ENCODE measurements at regions not wholly inside any gene's neighbourhood (a gene's known extent, or its start where the extent isn't known, plus 50 kb on each side); places are given as distances from the start of the nearest gene placed in this dataset.
"Not testable (repeated sequence)": the region's sequence is repeated elsewhere in the genome, so short reads cannot be mapped to it uniquely, and the experiment has no call there.

GRCh38 chr3:132084982-132085381 lies 50.2 kb upstream of the CPNE4 start:
- peaks cover 4% of the 10 kb centered on the region for H3K9me3 Mint-ChIP-seq
- no peak overlapping the region for H3K4me3 Mint-ChIP-seq
- no peak overlapping the region for H3K27ac Mint-ChIP-seq
- H3K4me1 Mint-ChIP-seq = no peaks in the 10 kb centered on the region
- no peaks in the 10 kb centered on the region for H3K36me3 Mint-ChIP-seq
- DNase-seq (ENCODE audit: low spot score in 2 of 2) (no peak), ATAC-seq (no peak)

GRCh38 chr3:132087356-132087755 lies 52.5 kb upstream of the CPNE4 start:
- DNase-seq (ENCODE audit: low spot score in 2 of 2) = no peak
- no peaks in the 10 kb centered on the region for H3K36me3 Mint-ChIP-seq
- H3K27ac Mint-ChIP-seq = no peak overlapping the region
- no peak for ATAC-seq
- H3K9me3 Mint-ChIP-seq = peaks cover 2% of the 10 kb centered on the region
- H3K4me3 Mint-ChIP-seq = no peak overlapping the region
- no peaks in the 10 kb centered on the region for H3K4me1 Mint-ChIP-seq

- H3K36me3 Mint-ChIP-seq = no peaks in the 10 kb centered on the region
- H3K9me3 Mint-ChIP-seq = no peaks in the 10 kb centered on the region
- no peak overlapping the region for H3K4me3 Mint-ChIP-seq
- DNase-seq (ENCODE audit: low spot score in 2 of 2) (no peak), ATAC-seq (no peak)
- H3K4me1 Mint-ChIP-seq = no peaks in the 10 kb centered on the region
- H3K27ac Mint-ChIP-seq = no peak overlapping the region
Observed at GRCh38 chr3:132088291-132088690, 53.5 kb upstream of the CPNE4 start.

GRCh38 chr3:132090921-132091320 lies 56.1 kb upstream of the CPNE4 start:
- no peak overlapping the region for H3K4me3 Mint-ChIP-seq
- no peaks in the 10 kb centered on the region for H3K36me3 Mint-ChIP-seq
- no peak for ATAC-seq
- no peaks in the 10 kb centered on the region for H3K9me3 Mint-ChIP-seq
- no peaks in the 10 kb centered on the region for H3K4me1 Mint-ChIP-seq
- no peak for DNase-seq (ENCODE audit: low spot score in 2 of 2)
- no peak overlapping the region for H3K27ac Mint-ChIP-seq

GRCh38 chr3:132116601-132117000 lies 81.8 kb upstream of the CPNE4 start:
- Mint-ChIP-seq H3K4me3 (no peak overlapping the region), H3K9me3 (peaks cover 12% of the 10 kb centered on the region), H3K27ac (no peak overlapping the region), H3K36me3 (no peaks in the 10 kb centered on the region), H3K4me1 (no peaks in the 10 kb centered on the region)
- ATAC-seq = no peak
- DNase-seq (ENCODE audit: low spot score in 2 of 2) = no peak

- ATAC-seq (peak; percentile 16), DNase-seq (ENCODE audit: low spot score in 2 of 2) (no peak)
- Mint-ChIP-seq H3K36me3 (no peaks in the 10 kb centered on the region), H3K27ac (no peak overlapping the region), H3K4me3 (no peak overlapping the region), H3K4me1 (no peaks in the 10 kb centered on the region), H3K9me3 (peaks cover 12% of the 10 kb centered on the region)
Observed at GRCh38 chr3:132117642-132118041, 82.8 kb upstream of the CPNE4 start.

- Mint-ChIP-seq H3K4me3 (no peak overlapping the region), H3K27ac (no peak overlapping the region), H3K9me3 (peaks cover 5% of the 10 kb centered on the region)
Observed at GRCh38 chr3:132119531-132119930, 84.7 kb upstream of the CPNE4 start.

GRCh38 chr3:132124096-132124495 lies 89.3 kb upstream of the CPNE4 start:
- Mint-ChIP-seq H3K4me3 (no peak overlapping the region), H3K27ac (no peak overlapping the region), H3K36me3 (no peaks in the 10 kb centered on the region), H3K4me1 (no peaks in the 10 kb centered on the region), H3K9me3 (no peaks in the 10 kb centered on the region)
- ATAC-seq (no peak), DNase-seq (ENCODE audit: low spot score in 2 of 2) (no peak)

More at GRCh38 chr3:132119531-132119930, 84.7 kb upstream of the CPNE4 start:
- no peaks in the 10 kb centered on the region for H3K36me3 Mint-ChIP-seq
- no peaks in the 10 kb centered on the region for H3K4me1 Mint-ChIP-seq
- DNase-seq (ENCODE audit: low spot score in 2 of 2) = no peak
- no peak for ATAC-seq

GRCh38 chr3:132124651-132125284 lies 90.0 kb upstream of the CPNE4 start:
- ATAC-seq (no peak), DNase-seq (ENCODE audit: low spot score in 2 of 2) (no peak)
- H3K4me1 Mint-ChIP-seq = no peaks in the 10 kb centered on the region
- H3K4me3 Mint-ChIP-seq = no peak overlapping the region
- no peaks in the 10 kb centered on the region for H3K36me3 Mint-ChIP-seq
- no peak overlapping the region for H3K27ac Mint-ChIP-seq
- no peaks in the 10 kb centered on the region for H3K9me3 Mint-ChIP-seq

GRCh38 chr3:132134611-132135010 lies 99.8 kb upstream of the CPNE4 start:
- no peak overlapping the region for H3K4me3 Mint-ChIP-seq
- H3K27ac Mint-ChIP-seq = no peak overlapping the region
- H3K9me3 Mint-ChIP-seq = peaks cover 2% of the 10 kb centered on the region
- H3K4me1 Mint-ChIP-seq = no peaks in the 10 kb centered on the region
- no peak for ATAC-seq
- DNase-seq (ENCODE audit: low spot score in 2 of 2) = no peak
- no peaks in the 10 kb centered on the region for H3K36me3 Mint-ChIP-seq

GRCh38 chr3:132135628-132136333 lies 101.0 kb upstream of the CPNE4 start:
- no peak for ATAC-seq
- H3K9me3 Mint-ChIP-seq = no peaks in the 10 kb centered on the region
- no peaks in the 10 kb centered on the region for H3K4me1 Mint-ChIP-seq
- no peak overlapping the region for H3K27ac Mint-ChIP-seq
- no peaks in the 10 kb centered on the region for H3K36me3 Mint-ChIP-seq
- H3K4me3 Mint-ChIP-seq = no peak overlapping the region
- DNase-seq (ENCODE audit: low spot score in 2 of 2) = no peak

GRCh38 chr3:132136334-132136716 lies 101.5 kb upstream of the CPNE4 start:
- no peaks in the 10 kb centered on the region for H3K4me1 Mint-ChIP-seq
- no peak overlapping the region for H3K4me3 Mint-ChIP-seq
- H3K9me3 Mint-ChIP-seq = no peaks in the 10 kb centered on the region
- H3K27ac Mint-ChIP-seq = no peak overlapping the region
- DNase-seq (ENCODE audit: low spot score in 2 of 2) (no peak), ATAC-seq (no peak)
- no peaks in the 10 kb centered on the region for H3K36me3 Mint-ChIP-seq

- H3K9me3 Mint-ChIP-seq; H3K27ac Mint-ChIP-seq; H3K36me3 Mint-ChIP-seq; H3K4me3 Mint-ChIP-seq; ATAC-seq; DNase-seq (ENCODE audit: low spot score in 2 of 2); H3K4me1 Mint-ChIP-seq: not testable (repeated sequence)
Observed at GRCh38 chr3:132136902-132137301, 102.1 kb upstream of the CPNE4 start.

- H3K9me3 Mint-ChIP-seq = peaks cover 3% of the 10 kb centered on the region
Observed at GRCh38 chr3:132145833-132146232, 111.0 kb upstream of the CPNE4 start.

GRCh38 chr3:132154619-132155018 lies 119.8 kb upstream of the CPNE4 start:
- H3K36me3 Mint-ChIP-seq = no peaks in the 10 kb centered on the region
- no peaks in the 10 kb centered on the region for H3K4me1 Mint-ChIP-seq
- ATAC-seq (no peak), DNase-seq (ENCODE audit: low spot score in 2 of 2) (no peak)
- H3K4me3 Mint-ChIP-seq = no peak overlapping the region
- H3K27ac Mint-ChIP-seq = no peak overlapping the region
- peaks cover 3% of the 10 kb centered on the region for H3K9me3 Mint-ChIP-seq

More at GRCh38 chr3:132145833-132146232, 111.0 kb upstream of the CPNE4 start:
- Mint-ChIP-seq H3K36me3 (no peaks in the 10 kb centered on the region), H3K4me1 (no peaks in the 10 kb centered on the region), H3K4me3 (no peak overlapping the region), H3K27ac (no peak overlapping the region)
- ATAC-seq (no peak), DNase-seq (ENCODE audit: low spot score in 2 of 2) (no peak)

- DNase-seq (ENCODE audit: low spot score in 2 of 2) = no peak
- Mint-ChIP-seq H3K4me1 (no peaks in the 10 kb centered on the region), H3K9me3 (no peaks in the 10 kb centered on the region), H3K27ac (no peak overlapping the region), H3K36me3 (no peaks in the 10 kb centered on the region), H3K4me3 (no peak overlapping the region)
- no peak for ATAC-seq
Observed at GRCh38 chr3:132159145-132159544, 124.3 kb upstream of the CPNE4 start.

Data from stimulated activated effector memory CD8-positive, alpha-beta T cell treated with anti-CD3 and anti-CD28 coated beads, Interleukin-12 subunit alpha, Interleukin-12 subunit beta, amount 100 ng/mL, for 72 hours (primary cell).